ENCODE measurements at regions not wholly inside any gene's neighbourhood (a gene's known extent, or its start where the extent isn't known, plus 50 kb on each side); places are given as distances from the start of the nearest gene placed in this dataset.
"Not testable (repeated sequence)": the region's sequence is repeated elsewhere in the genome, so short reads cannot be mapped to it uniquely, and the experiment has no call there.

DNA sequence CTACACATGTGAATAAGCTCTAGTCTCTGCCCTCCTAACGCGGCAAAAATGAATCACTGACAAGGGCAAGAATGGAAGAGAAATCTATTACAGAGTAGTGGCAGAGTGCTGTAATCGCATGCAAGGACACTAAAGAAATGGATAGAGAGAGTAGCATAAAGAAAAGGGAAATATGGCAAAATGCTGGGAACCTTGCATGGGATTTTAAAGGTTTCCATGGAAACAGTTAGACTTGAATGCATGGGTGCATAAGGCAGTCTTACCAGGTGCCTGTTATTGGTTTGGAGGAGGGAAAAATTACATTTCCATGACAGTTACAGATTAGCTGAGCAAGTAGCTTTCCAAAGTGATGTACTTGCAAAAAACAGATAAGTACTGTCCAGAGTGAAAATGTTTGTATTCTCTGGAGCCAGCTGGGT is 233.4 kb downstream of the PTN start:
- H3K36me3 Mint-ChIP-seq, result no peaks in the 10 kb centered on the region
- Histone ChIP-seq H3F3A (ENCODE audit: low read depth) (no peaks in the 10 kb centered on the region), H2AFZ (replicated peaks) (no peak overlapping the region), H3K27ac (no peak overlapping the region), H3K9ac (no peak overlapping the region), H3K27me3 (no peaks in the 10 kb centered on the region), H3K36me3 (no peaks in the 10 kb centered on the region), H3K4me2 (no peak overlapping the region), H3K4me1 (no peaks in the 10 kb centered on the region), H3K9me3 (ENCODE audit: low read depth) (no peaks in the 10 kb centered on the region), H3K4me3 (no peak overlapping the region), H4K20me1 (ENCODE audit: low read depth) (no peaks in the 10 kb centered on the region), H3K79me2 (ENCODE audit: low read depth) (no peaks in the 10 kb centered on the region)
- no peak overlapping the region for H3K27ac Mint-ChIP-seq
- TF ChIP-seq EZH2 (IDR thresholded peaks at IDR 0.05) (no peak), EZH2phosphoT487 (IDR thresholded peaks at IDR 0.05) (no peak)
- TF ChIP-seq, protein P1, sequence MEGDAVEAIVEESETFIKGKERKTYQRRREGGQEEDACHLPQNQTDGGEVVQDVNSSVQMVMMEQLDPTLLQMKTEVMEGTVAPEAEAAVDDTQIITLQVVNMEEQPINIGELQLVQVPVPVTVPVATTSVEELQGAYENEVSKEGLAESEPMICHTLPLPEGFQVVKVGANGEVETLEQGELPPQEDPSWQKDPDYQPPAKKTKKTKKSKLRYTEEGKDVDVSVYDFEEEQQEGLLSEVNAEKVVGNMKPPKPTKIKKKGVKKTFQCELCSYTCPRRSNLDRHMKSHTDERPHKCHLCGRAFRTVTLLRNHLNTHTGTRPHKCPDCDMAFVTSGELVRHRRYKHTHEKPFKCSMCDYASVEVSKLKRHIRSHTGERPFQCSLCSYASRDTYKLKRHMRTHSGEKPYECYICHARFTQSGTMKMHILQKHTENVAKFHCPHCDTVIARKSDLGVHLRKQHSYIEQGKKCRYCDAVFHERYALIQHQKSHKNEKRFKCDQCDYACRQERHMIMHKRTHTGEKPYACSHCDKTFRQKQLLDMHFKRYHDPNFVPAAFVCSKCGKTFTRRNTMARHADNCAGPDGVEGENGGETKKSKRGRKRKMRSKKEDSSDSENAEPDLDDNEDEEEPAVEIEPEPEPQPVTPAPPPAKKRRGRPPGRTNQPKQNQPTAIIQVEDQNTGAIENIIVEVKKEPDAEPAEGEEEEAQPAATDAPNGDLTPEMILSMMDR (IDR thresholded peaks at IDR 0.05), result peak; percentile 8
- H3K4me3 Mint-ChIP-seq, result no peak overlapping the region
- H3K27me3 Mint-ChIP-seq (ENCODE audit: insufficient read depth, low read depth), result no peaks in the 10 kb centered on the region
- peaks cover 6% of the 10 kb centered on the region for H3K9me3 Mint-ChIP-seq
- no peak for DNase-seq (ENCODE audit: low spot score)
- peaks cover 4% of the 10 kb centered on the region for H3K4me1 Mint-ChIP-seq

DNA sequence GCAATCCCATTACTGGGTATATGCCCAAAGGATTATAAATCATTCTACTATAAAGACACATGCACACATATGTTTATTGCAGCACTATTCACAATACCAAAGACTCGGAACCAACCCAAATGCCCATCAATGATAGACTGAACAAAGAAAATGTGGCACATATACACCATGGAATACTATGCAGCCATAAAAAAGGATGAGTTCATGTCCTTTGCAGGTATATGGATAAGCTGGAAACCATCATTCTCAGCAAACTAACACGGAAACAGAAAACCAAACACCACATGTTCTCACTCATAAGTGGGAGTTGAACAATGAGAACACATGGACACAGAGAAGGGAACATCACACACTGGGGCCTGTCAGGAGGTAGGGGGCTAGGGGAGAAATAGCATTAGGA is 235.7 kb downstream of the PTN start:
- H3K9ac ChIP-seq; H3K4me3 Mint-ChIP-seq; DNase-seq (ENCODE audit: low spot score); H3K27ac ChIP-seq; H3K4me1 Mint-ChIP-seq; H3K36me3 Mint-ChIP-seq; H3K79me2 ChIP-seq (ENCODE audit: low read depth); H3F3A ChIP-seq (ENCODE audit: low read depth); H4K20me1 ChIP-seq (ENCODE audit: low read depth); H3K9me3 ChIP-seq (ENCODE audit: low read depth); H3K27me3 ChIP-seq; H3K36me3 ChIP-seq; H3K4me2 ChIP-seq; H3K27me3 Mint-ChIP-seq (ENCODE audit: insufficient read depth, low read depth); H3K4me3 ChIP-seq; H3K4me1 ChIP-seq; H2AFZ ChIP-seq (replicated peaks); H3K27ac Mint-ChIP-seq: not testable (repeated sequence)
- peaks cover 11% of the 10 kb centered on the region for H3K9me3 Mint-ChIP-seq

DNA sequence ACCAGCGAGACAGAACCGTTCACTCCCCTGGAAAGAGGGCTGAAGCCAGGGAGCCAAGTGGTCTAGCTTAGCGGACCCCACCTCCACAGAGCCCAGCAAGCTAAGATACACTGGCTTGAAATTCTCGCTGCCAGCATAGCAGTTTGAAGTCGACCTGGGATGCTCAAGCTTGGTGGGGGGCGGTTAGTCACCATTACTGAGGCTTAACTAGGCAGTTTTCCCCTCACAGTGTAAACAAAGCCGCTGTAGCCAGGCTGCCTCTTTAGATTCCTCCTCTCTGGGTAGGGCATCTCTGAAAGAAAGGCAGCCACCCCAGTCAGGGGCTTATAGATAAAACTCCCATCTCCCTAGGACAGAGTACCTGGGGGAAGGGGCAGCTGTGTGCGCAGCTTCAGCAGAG is 235.1 kb downstream of the CHRM2 start:
- H3K27me3 Mint-ChIP-seq (ENCODE audit: insufficient read depth, low read depth); H3K9ac ChIP-seq; H3K27ac Mint-ChIP-seq; H3K9me3 ChIP-seq (ENCODE audit: low read depth); H3K4me3 Mint-ChIP-seq; H3K4me3 ChIP-seq; H4K20me1 ChIP-seq (ENCODE audit: low read depth); H3K27ac ChIP-seq; H3K36me3 ChIP-seq; H3K79me2 ChIP-seq (ENCODE audit: low read depth); H3K4me1 Mint-ChIP-seq; H3F3A ChIP-seq (ENCODE audit: low read depth); H3K4me1 ChIP-seq; H3K4me2 ChIP-seq; H3K27me3 ChIP-seq; H3K36me3 Mint-ChIP-seq: not testable (repeated sequence)
- H2AFZ ChIP-seq (replicated peaks), result peak overlapping the region; percentile 34
- peak; percentile 34 for DNase-seq (ENCODE audit: low spot score)
- peaks cover 13% of the 10 kb centered on the region for H3K9me3 Mint-ChIP-seq

DNA sequence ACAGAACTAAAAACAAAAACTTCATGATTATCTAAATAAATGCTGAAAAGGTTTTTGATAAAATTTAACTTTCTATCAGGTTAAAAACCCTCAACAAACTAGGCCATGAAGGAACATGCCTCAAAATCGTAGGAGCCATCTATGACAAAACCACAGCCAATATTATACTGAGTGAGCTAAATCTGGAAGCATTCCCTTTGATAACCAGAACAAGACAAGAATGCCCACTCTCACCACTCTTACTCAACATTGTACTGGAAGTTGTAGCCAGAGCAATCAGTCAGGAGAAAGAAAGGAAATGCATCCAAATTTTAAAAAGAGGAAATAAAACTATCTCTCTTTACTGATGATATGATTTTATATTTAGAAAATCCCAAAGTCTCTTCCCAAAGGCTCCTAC is 228.7 kb downstream of the CHRM2 start:
- TF ChIP-seq EZH2 (IDR thresholded peaks at IDR 0.05) (no peak), EZH2phosphoT487 (IDR thresholded peaks at IDR 0.05) (no peak)
- TF ChIP-seq, protein P1 (IDR thresholded peaks at IDR 0.05), result no peak
- no peak overlapping the region for H2AFZ ChIP-seq (replicated peaks)
- Mint-ChIP-seq H3K4me1 (no peaks in the 10 kb centered on the region), H3K36me3 (no peaks in the 10 kb centered on the region), H3K27ac (no peak overlapping the region), H3K27me3 (ENCODE audit: insufficient read depth, low read depth) (peaks cover 3% of the 10 kb centered on the region), H3K9me3 (no peaks in the 10 kb centered on the region), H3K4me3 (no peak overlapping the region)
- H3K4me3 ChIP-seq, result no peak overlapping the region
- DNase-seq (ENCODE audit: low spot score), result no peak
- no peaks in the 10 kb centered on the region for H4K20me1 ChIP-seq (ENCODE audit: low read depth)
- H3K4me2 ChIP-seq, result no peak overlapping the region
- no peaks in the 10 kb centered on the region for H3F3A ChIP-seq (ENCODE audit: low read depth)
- H3K36me3 ChIP-seq, result no peaks in the 10 kb centered on the region
- no peak overlapping the region for H3K27ac ChIP-seq
- no peaks in the 10 kb centered on the region for H3K27me3 ChIP-seq
- H3K9me3 ChIP-seq (ENCODE audit: low read depth), result no peaks in the 10 kb centered on the region
- no peak overlapping the region for H3K9ac ChIP-seq
- no peaks in the 10 kb centered on the region for H3K79me2 ChIP-seq (ENCODE audit: low read depth)
- no peaks in the 10 kb centered on the region for H3K4me1 ChIP-seq
